ENCODE measurements at regions not wholly inside any gene's neighbourhood (a gene's known extent, or its start where the extent isn't known, plus 50 kb on each side); places are given as distances from the start of the nearest gene placed in this dataset.

DNA sequence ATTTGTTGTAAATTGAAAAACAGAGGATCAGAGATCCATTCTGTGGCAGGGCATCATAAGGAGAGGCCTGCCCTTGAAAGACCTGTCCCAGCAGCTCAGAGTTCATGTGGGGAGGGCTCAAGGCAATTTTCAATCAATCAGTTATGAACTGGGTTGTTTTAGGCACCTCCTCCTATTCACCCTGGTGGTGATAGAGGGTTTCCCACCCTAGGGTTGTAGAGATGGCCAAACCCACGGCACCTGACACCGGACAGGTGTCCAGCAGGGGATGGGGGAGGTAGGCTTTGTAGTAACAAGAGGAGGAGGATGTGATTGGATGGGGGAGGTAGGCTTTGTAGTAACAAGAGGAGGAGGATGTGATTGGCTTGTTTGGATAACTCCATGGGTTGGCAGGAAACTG, 205.7 kb downstream of the SOCS6 start:
- TF ChIP-seq, protein P1, sequence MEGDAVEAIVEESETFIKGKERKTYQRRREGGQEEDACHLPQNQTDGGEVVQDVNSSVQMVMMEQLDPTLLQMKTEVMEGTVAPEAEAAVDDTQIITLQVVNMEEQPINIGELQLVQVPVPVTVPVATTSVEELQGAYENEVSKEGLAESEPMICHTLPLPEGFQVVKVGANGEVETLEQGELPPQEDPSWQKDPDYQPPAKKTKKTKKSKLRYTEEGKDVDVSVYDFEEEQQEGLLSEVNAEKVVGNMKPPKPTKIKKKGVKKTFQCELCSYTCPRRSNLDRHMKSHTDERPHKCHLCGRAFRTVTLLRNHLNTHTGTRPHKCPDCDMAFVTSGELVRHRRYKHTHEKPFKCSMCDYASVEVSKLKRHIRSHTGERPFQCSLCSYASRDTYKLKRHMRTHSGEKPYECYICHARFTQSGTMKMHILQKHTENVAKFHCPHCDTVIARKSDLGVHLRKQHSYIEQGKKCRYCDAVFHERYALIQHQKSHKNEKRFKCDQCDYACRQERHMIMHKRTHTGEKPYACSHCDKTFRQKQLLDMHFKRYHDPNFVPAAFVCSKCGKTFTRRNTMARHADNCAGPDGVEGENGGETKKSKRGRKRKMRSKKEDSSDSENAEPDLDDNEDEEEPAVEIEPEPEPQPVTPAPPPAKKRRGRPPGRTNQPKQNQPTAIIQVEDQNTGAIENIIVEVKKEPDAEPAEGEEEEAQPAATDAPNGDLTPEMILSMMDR (IDR thresholded peaks at IDR 0.05), result no peak
- TF ChIP-seq POLR2A (IDR thresholded peaks at IDR 0.05), result no peak

All from uterus (tissue), 2 donors.